Activated CD4-positive, alpha-beta T cell treated with anti-CD3 and anti-CD28 coated beads, Interleukin-2, amount 10 ng/mL, durations not matched to agents 24 days and 14 days (primary cell): ENCODE measurements at regions not wholly inside any gene's neighbourhood (a gene's known extent, or its start where the extent isn't known, plus 50 kb on each side); places are given as distances from the start of the nearest gene placed in this dataset.

Experiments
- DNase-seq: peaks from one replicate; pipeline ENCODE4 v3.0.0; 2022
- H3K27ac Mint-ChIP-seq: one replicate; pipeline ENCODE4 v1.8.0; 2022; ENCODE audit warnings: mild to moderate bottlenecking, mixed read lengths
- H3K27me3 Mint-ChIP-seq: one replicate; pipeline ENCODE4 v1.8.0; 2022; ENCODE audit warnings: mixed read lengths
- H3K36me3 Mint-ChIP-seq: one replicate; pipeline ENCODE4 v1.8.0; 2022; ENCODE audit warnings: low read depth, mild to moderate bottlenecking, mixed read lengths
- H3K4me1 Mint-ChIP-seq: one replicate; pipeline ENCODE4 v1.8.0; 2021; ENCODE audit warnings: mixed read lengths
- H3K4me3 Mint-ChIP-seq: one replicate; pipeline ENCODE4 v1.8.0; 2022; ENCODE audit warnings: mild to moderate bottlenecking, moderate library complexity, mixed read lengths
- H3K9me3 Mint-ChIP-seq: one replicate; pipeline ENCODE4 v1.8.0; 2021; ENCODE audit warnings: mixed read lengths
- intact Hi-C: fragments of 100-400 bp; cut with micrococcal nuclease; formaldehyde crosslinking; loops from one replicate; pipeline ENCODE4 v1.15.1; 2023

DNA sequence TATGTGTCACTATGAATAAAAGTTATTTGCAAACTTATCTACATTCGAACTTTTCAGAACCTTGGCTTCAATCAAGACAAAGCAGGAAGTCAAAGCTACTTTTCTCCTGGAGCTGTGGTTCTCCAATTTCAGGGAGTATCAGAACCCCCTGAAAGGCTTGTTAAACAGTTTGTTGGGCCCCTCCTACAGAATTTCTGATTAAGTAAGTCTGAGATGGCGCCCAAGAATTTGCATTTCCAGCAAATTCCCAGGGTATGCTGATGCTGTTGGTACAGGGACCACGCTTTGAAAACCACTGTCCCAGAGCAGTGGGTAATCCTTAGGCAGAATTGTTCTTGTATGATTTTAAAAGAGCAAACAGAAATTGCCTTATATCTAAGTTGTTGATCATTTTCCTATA is 189.9 kb upstream of the KCNG1 start:
- Mint-ChIP-seq H3K4me1 (no peaks in the 10 kb centered on the region), H3K27ac (no peak overlapping the region), H3K9me3 (peaks cover 14% of the 10 kb centered on the region), H3K4me3 (no peak overlapping the region), H3K36me3 (no peaks in the 10 kb centered on the region), H3K27me3 (peaks cover 39% of the 10 kb centered on the region)
- no peak for DNase-seq
- intact Hi-C loops, result no loop called here

DNA sequence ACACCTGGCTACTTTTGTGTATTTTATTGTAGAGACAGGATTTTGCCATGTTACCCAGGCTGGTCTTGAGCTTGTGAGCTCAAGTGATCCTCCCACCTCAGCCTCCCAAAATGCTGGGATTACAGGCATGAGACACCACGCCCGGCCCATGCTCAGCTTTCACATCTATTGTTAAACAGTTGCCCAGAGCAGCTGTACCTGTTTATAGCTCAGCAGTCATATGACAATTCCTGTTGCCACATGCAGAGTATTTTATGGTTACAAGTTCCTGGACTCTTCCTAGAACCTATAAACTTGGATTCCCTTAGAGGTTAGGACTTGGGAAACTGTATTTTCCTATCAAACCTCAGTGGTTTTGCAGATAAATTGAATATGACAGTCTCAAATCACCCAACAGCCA is 188.3 kb upstream of the KCNG1 start:
- DNase-seq, result no peak

DNA sequence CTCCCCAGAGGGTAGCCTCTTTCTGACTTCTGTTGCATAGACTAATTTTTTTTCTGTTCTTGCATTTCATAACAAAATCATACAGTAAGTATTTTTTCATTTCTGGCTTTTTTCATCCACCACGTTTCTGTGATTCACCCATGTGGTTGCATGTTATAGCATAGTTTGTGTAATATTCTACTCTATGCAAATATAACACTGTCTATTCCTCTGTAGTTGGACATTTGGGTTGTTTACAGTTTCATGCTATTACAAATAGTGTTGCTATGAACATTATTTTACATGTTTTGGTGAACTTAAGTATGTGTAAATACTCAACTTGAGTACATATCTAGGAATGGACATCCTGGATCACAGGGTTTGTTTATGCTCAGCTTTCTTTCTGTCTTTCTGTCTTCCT is 187.2 kb upstream of the KCNG1 start:
- Mint-ChIP-seq H3K27ac (no peak overlapping the region), H3K36me3 (no peaks in the 10 kb centered on the region), H3K9me3 (peaks cover under 1% of the 10 kb centered on the region), H3K4me1 (no peaks in the 10 kb centered on the region), H3K4me3 (no peak overlapping the region), H3K27me3 (peaks cover 47% of the 10 kb centered on the region)
- DNase-seq, result no peak
- intact Hi-C loops, result no loop called here

More for the DNA sequence above, 188.3 kb upstream of the KCNG1 start:
- Mint-ChIP-seq H3K9me3 (peaks cover 4% of the 10 kb centered on the region), H3K4me3 (no peak overlapping the region), H3K27me3 (peaks cover 48% of the 10 kb centered on the region), H3K36me3 (no peaks in the 10 kb centered on the region), H3K27ac (no peak overlapping the region), H3K4me1 (no peaks in the 10 kb centered on the region)
- intact Hi-C loops, result no loop called here

DNA sequence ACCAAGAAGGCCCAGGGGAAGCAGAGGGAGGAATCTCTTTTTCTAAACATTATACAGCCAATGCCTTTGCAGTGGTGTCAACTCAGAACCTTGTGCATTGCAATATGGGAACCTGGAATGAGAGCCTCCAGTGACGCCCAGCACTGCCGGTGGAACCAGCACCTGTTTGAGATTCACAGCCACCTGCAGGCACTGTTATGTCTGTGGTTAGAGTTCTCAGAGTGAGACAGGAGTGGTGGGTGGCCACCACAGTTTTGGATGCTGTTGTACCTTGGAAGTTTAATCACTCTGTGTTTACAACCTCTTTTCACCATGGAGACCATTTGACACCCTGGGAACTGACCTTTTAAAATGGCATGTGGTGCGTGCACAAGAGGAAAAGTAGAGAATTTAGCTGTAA is 185.3 kb upstream of the KCNG1 start:
- H3K4me1 Mint-ChIP-seq, result no peaks in the 10 kb centered on the region
- intact Hi-C loops, result no loop called here
- DNase-seq, result no peak
- peaks cover 49% of the 10 kb centered on the region for H3K27me3 Mint-ChIP-seq
- no peak overlapping the region for H3K27ac Mint-ChIP-seq
- no peak overlapping the region for H3K4me3 Mint-ChIP-seq
- no peaks in the 10 kb centered on the region for H3K9me3 Mint-ChIP-seq
- no peaks in the 10 kb centered on the region for H3K36me3 Mint-ChIP-seq

DNA sequence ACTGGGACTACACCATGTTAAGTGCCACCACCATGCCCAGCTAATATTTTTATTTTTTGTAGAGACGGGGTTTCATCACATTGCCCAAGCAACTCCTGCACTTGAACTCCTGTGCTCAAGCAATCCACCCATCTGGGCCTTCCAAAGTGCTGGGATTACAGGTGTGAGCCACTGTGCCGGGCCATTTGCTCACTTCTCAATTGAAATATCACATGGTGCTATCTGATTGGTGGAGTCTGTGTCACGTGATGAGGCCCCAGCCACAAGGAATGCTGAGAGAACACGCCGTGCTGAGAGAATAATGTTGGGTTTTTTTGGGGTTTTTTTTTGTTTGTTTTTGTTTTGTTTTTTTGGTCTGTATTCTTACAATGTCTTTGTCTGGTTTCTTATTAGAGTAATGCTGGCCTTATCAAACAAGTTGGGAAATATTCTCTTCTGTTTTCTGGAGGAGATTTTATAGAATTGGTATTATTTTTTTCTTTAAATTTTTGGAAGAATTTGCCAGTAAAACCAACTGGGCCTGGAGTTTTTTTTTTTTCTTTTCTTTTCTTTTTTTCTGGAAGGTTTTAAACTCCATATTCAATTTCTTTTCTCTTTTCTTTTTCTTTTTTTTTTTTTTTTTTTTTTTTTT is 183.2 kb upstream of the KCNG1 start:
- intact Hi-C loops, result no loop called here

DNA sequence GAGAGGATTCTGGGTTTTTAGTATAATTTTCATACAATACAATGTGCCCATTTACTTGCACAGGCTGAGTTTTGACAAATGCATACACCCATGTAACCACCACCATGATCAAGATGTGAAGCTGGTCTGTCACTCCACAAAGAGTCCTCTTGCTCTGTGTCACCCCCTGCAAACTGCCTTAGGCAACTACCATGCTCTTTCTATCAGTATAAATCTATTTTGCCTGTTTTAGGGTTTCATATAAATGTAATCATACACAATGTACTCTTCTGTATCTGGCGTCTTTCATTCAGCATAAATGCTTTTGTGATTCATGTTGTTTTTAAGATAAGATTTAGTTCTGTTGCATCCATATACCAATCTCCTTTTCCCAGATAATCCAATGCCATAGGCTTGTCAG is 181.9 kb upstream of the KCNG1 start:
- no peak for DNase-seq
- Mint-ChIP-seq H3K4me1 (no peaks in the 10 kb centered on the region), H3K27me3 (peaks cover 33% of the 10 kb centered on the region), H3K4me3 (no peak overlapping the region), H3K9me3 (no peaks in the 10 kb centered on the region), H3K27ac (no peak overlapping the region), H3K36me3 (no peaks in the 10 kb centered on the region)
- intact Hi-C loops, result no loop called here

More for the DNA sequence above, 183.2 kb upstream of the KCNG1 start:
- Mint-ChIP-seq H3K9me3 (no peaks in the 10 kb centered on the region), H3K27me3 (peaks cover 41% of the 10 kb centered on the region), H3K27ac (no peak overlapping the region), H3K4me3 (no peak overlapping the region), H3K4me1 (no peaks in the 10 kb centered on the region), H3K36me3 (no peaks in the 10 kb centered on the region)
- DNase-seq, result no peak

DNA sequence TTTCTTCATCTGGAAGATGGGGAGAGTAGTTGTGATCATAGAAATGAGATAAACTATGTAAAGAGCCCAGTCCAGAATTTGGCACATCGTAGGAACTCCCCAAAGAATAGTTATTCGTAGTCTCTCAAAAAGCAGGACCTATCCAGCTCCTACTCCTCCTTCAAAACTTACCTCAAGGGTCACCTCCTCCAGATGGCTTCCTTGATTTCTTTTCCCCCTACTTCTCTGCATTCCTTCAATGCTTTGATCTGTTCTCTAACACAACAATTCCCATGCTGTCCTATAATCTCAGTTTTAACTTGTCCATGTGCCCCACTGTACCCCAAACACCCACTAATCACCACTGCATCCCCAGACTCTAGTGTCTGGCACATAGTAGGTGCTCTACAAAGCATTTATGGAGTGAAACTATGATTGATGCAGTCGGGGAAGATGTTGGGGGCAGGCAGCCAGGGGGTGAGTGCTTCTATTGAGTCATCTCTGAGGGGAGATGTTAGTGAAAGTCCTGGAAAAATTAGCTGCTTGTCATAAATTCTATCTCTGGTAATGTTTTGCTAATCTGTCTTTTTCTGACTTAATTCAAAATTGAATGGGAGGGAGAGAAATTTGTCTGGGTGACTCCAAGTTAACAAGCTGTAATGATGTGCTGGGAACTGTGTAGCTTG is 181.3 kb upstream of the KCNG1 start:
- intact Hi-C loops, result no loop called here
- H3K4me1 Mint-ChIP-seq, result no peaks in the 10 kb centered on the region
- no peak overlapping the region for H3K27ac Mint-ChIP-seq
- H3K27me3 Mint-ChIP-seq, result peaks cover 31% of the 10 kb centered on the region
- H3K9me3 Mint-ChIP-seq, result no peaks in the 10 kb centered on the region
- DNase-seq, result no peak
- H3K4me3 Mint-ChIP-seq, result no peak overlapping the region
- H3K36me3 Mint-ChIP-seq, result no peaks in the 10 kb centered on the region

DNA sequence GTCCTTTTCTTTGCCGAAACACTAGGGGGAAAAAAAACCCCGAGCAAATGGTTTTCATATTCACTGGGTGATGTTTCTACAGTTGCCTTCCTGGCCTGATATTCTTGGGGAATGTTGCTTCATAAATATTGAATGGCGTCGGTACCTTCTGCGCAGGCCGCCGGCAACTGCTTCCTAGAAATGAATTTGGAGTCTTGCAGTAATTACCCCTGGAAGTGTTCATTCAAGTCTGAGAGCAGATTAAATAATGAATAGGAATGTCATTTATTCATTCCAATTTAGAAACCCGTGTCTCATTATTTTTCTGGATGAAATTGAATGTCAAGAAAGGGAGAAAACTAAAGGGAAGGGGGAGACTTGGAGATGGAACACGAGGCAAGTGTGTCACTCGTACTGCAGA is 179.4 kb upstream of the KCNG1 start:
- Mint-ChIP-seq H3K36me3 (no peaks in the 10 kb centered on the region), H3K4me3 (no peak overlapping the region), H3K27ac (no peak overlapping the region), H3K9me3 (no peaks in the 10 kb centered on the region), H3K4me1 (no peaks in the 10 kb centered on the region), H3K27me3 (peaks cover 18% of the 10 kb centered on the region)
- intact Hi-C loops, result no loop called here
- no peak for DNase-seq

DNA sequence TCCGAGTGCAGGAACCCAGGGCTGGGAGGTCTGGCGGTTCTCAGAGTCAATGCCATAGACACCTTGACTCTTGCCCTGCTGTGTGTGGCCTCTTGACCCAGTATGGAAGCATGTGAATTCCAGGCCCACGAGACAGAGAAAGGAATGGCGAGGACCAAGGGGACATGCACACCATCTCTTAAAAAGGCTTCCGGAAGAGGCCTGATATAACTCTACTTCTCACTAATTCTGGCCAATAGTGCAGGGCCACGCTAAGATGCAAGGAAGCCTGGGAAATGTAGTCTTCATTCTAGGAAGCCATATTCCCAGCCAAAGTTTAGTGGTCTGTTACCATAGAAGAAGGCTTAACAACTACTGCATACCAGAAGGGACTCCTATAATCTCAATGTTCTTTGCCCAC is 177.0 kb upstream of the KCNG1 start:
- no peak for DNase-seq
- Mint-ChIP-seq H3K36me3 (no peaks in the 10 kb centered on the region), H3K27ac (no peak overlapping the region), H3K4me1 (no peaks in the 10 kb centered on the region), H3K9me3 (no peaks in the 10 kb centered on the region), H3K4me3 (no peak overlapping the region), H3K27me3 (peaks cover 12% of the 10 kb centered on the region)
- intact Hi-C loops, result no loop called here

DNA sequence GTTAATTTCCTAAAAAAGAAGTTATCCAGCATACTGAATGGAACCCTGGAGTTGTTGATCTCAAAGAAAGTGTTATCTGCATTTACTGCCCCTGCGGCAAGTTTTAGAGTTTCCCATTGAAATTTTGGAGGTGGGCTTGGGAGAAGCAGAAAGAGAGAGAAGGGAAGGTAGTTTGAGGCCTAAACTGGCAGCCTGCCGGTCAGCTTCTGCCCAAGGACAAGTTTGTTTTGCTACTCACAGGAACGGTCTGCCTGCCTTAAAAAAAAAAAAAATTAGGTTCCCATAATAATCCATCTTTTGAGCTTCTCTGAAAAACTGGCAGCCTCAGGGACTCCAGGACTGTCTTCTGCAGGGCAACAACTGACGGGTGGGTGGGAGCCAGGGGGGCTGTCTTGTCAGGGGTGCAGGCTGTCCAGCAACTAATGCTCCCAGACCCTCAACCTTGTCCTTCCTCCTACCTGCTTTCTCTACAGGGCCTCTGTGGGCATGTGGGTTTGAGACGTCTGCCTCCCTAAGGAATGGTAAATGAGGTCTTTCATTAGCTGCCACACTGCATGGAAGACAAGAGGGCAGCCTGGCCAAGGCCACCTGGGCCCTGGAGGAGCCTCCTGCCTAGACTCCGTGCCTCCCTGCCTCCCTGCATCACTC is 176.1 kb upstream of the KCNG1 start:
- Mint-ChIP-seq H3K36me3 (no peaks in the 10 kb centered on the region), H3K4me3 (no peak overlapping the region), H3K27ac (no peak overlapping the region), H3K27me3 (peaks cover 5% of the 10 kb centered on the region), H3K9me3 (no peaks in the 10 kb centered on the region), H3K4me1 (no peaks in the 10 kb centered on the region)
- intact Hi-C loops, result no loop called here
- no peak for DNase-seq

DNA sequence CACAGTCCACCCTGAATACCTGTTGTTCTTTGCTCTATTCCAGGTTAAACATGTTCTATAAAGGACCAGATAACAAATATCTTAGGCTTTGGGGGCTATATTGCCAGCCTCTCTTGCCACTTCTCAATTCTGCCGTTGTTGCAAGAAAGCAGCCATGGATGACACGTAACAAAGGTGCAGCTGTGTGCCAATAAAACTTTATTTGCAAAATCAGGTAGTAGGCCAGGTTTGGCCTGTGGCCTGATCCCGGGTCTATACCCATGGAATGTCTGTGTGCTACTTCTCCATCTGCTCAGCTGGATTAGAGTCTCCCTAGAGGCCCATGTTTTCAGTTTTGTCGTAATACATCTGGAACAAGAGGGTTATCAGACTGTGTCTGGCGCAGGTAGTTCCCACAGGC is 175.3 kb upstream of the KCNG1 start:
- H3K36me3 Mint-ChIP-seq, result no peaks in the 10 kb centered on the region
- peaks cover 5% of the 10 kb centered on the region for H3K27me3 Mint-ChIP-seq
- H3K9me3 Mint-ChIP-seq, result no peaks in the 10 kb centered on the region
- no peaks in the 10 kb centered on the region for H3K4me1 Mint-ChIP-seq
- H3K4me3 Mint-ChIP-seq, result no peak overlapping the region
- intact Hi-C loops, result no loop called here
- no peak overlapping the region for H3K27ac Mint-ChIP-seq
- DNase-seq, result no peak

DNA sequence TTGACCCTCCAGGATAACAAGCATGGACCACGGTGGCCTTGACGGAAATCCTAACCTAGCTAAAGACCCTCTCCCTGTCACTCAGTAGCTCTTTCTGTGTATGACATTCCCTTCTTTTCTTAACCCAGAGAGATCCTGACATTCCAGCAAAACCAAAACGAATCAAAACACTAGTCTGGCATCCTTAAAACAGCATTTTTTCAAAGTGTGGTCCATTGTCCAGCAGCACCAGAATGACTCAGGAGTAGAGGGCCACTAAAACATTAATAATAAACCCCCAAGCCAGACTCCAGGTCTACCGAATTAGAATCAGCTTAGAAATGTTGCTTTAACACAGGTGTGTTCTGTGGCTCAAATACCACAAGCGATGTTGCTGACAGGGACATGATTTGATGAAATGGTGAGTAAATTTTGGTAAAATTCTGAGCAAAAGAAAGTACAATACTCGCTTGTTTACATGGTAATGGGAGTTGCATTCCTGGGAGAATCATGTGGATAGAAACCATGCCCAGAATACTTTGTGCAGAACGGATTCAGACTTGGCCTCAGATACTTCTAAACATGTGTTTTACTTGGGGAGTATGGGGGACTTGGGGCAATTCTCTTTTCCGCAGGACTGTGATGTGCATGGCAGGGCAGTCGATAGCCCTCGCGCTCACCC is 174.2 kb upstream of the KCNG1 start:
- intact Hi-C loops, result no loop called here
- no peak overlapping the region for H3K4me3 Mint-ChIP-seq
- H3K9me3 Mint-ChIP-seq, result no peaks in the 10 kb centered on the region
- no peaks in the 10 kb centered on the region for H3K4me1 Mint-ChIP-seq
- peaks cover 5% of the 10 kb centered on the region for H3K27me3 Mint-ChIP-seq
- DNase-seq, result no peak
- H3K36me3 Mint-ChIP-seq, result no peaks in the 10 kb centered on the region
- no peak overlapping the region for H3K27ac Mint-ChIP-seq

DNA sequence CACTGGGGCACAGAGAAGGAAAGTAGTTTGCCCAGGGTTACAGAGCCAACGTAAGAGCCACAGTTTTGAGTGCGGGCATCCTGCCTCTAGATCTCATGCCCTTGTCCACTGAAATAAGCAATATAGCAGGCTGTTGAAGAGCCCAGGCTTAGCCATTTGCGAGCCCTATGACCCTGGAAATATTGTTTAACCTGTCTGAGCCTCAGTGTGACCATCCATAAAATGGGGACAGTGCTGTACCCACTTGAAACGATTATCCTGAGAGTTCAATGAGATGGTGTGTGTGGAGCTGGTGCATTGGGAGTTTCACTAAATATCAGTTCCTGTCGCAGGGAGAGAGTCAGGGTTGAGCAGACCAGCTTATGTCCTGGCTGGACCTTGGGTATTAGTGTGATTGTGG is 173.1 kb upstream of the KCNG1 start:
- H3K9me3 Mint-ChIP-seq, result no peaks in the 10 kb centered on the region
- no peaks in the 10 kb centered on the region for H3K4me1 Mint-ChIP-seq
- intact Hi-C loops, result no loop called here
- no peak overlapping the region for H3K27ac Mint-ChIP-seq
- no peaks in the 10 kb centered on the region for H3K36me3 Mint-ChIP-seq
- DNase-seq, result no peak
- peaks cover 3% of the 10 kb centered on the region for H3K27me3 Mint-ChIP-seq
- no peak overlapping the region for H3K4me3 Mint-ChIP-seq

DNA sequence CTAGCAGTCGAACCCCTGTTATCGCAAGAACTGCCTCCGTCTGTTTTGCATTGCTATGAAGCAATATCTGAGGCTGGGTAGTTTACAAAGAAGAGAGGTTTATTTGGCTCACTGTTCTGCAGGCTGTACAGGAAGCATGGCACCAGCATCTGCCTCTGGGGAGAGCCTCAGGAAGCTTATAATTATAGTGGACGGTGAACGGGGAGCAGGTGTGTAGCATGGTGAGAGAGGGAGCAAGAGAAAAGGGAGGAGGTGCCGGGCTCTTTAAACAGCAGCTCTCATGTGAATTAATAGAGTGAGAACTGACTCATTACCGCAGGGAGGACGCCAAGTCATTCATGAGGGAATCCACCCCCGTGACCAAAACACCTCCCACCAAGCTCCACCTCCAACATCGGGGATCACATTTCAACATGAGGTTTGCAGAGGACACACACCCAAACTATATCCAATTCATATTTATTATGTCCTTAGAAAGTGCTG is 172.6 kb upstream of the KCNG1 start:
- no peak for DNase-seq
- Mint-ChIP-seq H3K27ac (no peak overlapping the region), H3K4me1 (no peaks in the 10 kb centered on the region), H3K4me3 (no peak overlapping the region), H3K9me3 (no peaks in the 10 kb centered on the region), H3K27me3 (peaks cover 3% of the 10 kb centered on the region), H3K36me3 (no peaks in the 10 kb centered on the region)
- intact Hi-C loops, result no loop called here
